HCT116 (cell line): ENCODE measurements at regions not wholly inside any gene's neighbourhood (a gene's known extent, or its start where the extent isn't known, plus 50 kb on each side); places are given as distances from the start of the nearest gene placed in this dataset.

ENCODE experiments used
- ATAC-seq: fragments of 200-7000 bp; cut with Tn5 transposase; 2 replicates; pipeline ENCODE4 v1.9.1; 2020; ENCODE audit warnings: mild to moderate bottlenecking, moderate library complexity
- BruUV-seq: library from RNA; stranded (reverse); fragments of 400-500 nt; replicated peaks from 2 replicates; lab custom pipeline; 2021; lab: Mats Ljungman, UMichigan
- CTCF ChIA-PET: fragments of 300-600 bp; sonication (Branson Sonifier 250); formaldehyde crosslinking; loops from one replicate; lab custom pipeline; 2021; ENCODE audit warnings: antibody characterized with exemption; lab: Charles Lee
- POLR2A ChIA-PET: fragments of 300-600, 350-600 bp; sonication (Branson Sonifier 250); formaldehyde crosslinking; loops from one replicate; lab custom pipeline; 2021; ENCODE audit warnings: antibody characterized with exemption; lab: Charles Lee
- RAD21 ChIA-PET, 2 experiments: fragments of 300-600 bp; sonication (Branson Sonifier 250); formaldehyde crosslinking; loops; one replicate each; lab custom pipeline; 2023; ENCODE audit warnings: low total read pairs in 2 of 2; ENCODE audit not compliant: uncharacterized antibody in 2 of 2, unreplicated experiment in 2 of 2, low non-redundant PET in 1 of 2; lab: Charles Lee
- DNase-seq: peaks from one replicate; pipeline ENCODE4 v3.0.0-alpha.2; 2010; ENCODE audit warnings: low read depth, low spot score
- H2AFZ ChIP-seq: fragments of 200-600 bp; shearing (Covaris generic), sonication (generic); 2 replicates; pipeline ENCODE4 v1.6.1; 2017; ENCODE audit warnings: low read depth, mixed run types, mixed read lengths, antibody characterized with exemption, low read length; ENCODE audit not compliant: poor library complexity, severe bottlenecking
- H3K27ac ChIP-seq: 2 replicates; pipeline ENCODE4 v1.5.1; 2012; ENCODE audit warnings: low read depth, low read length
- H3K27me3 ChIP-seq: fragments of 200-600 bp; sonication (generic); 2 replicates; pipeline ENCODE4 v1.6.1; 2016; ENCODE audit warnings: mixed run types, low read length, mixed read lengths; ENCODE audit not compliant: insufficient read depth
- H3K36me3 ChIP-seq, 2 experiments: fragments of 200-500 bp in 1 of 2; fragments of 200-600 bp in 1 of 2; sonication (Bioruptor generic) in 1 of 2; sonication (generic) in 1 of 2; 2 replicates each; pipeline versions ENCODE4 v1.5.1 to v1.6.1; 2014 to 2016; ENCODE audit warnings: low read length in 2 of 2, inconsistent platforms in 1 of 2, mixed read lengths in 1 of 2, mixed run types in 1 of 2; ENCODE audit not compliant: insufficient read depth in 2 of 2, control insufficient read depth in 1 of 2
- H3K4me1 ChIP-seq, 2 experiments: fragments of 200-600 bp in 1 of 2; sonication (generic) in 1 of 2; 2 replicates each; pipeline versions ENCODE4 v1.5.1 to v1.6.1; 2012 to 2017; ENCODE audit warnings: low read length in 2 of 2, inconsistent platforms in 1 of 2, mild to moderate bottlenecking in 1 of 2, mixed read lengths in 1 of 2, mixed run types in 1 of 2, moderate library complexity in 1 of 2; ENCODE audit not compliant: insufficient read depth in 2 of 2, control insufficient read depth in 1 of 2
- H3K4me2 ChIP-seq: fragments of 200-600 bp; sonication (generic); 2 replicates; pipeline ENCODE4 v1.6.1; 2017; ENCODE audit warnings: mixed run types, low read length, mixed read lengths
- H3K4me3 ChIP-seq, 2 experiments: fragments of 200-600 bp in 1 of 2; sonication (generic) in 1 of 2; replicated peaks in 1 of 2; 2 replicates each; pipeline ENCODE4 v1.5.1; 2011 to 2016; ENCODE audit warnings: low read length in 2 of 2, control low read depth in 1 of 2, low read depth in 1 of 2, mild to moderate bottlenecking in 1 of 2, mixed read lengths in 1 of 2, mixed run types in 1 of 2
- H3K79me2 ChIP-seq: fragments of 200-600 bp; sonication (generic); 2 replicates; pipeline ENCODE4 v1.6.1; 2017; ENCODE audit warnings: mild to moderate bottlenecking, mixed run types, low read length, moderate library complexity, mixed read lengths; ENCODE audit not compliant: insufficient read depth
- H3K9ac ChIP-seq: fragments of 200-600 bp; sonication (generic); 2 replicates; pipeline ENCODE4 v1.6.1; 2016; ENCODE audit warnings: low read length, mixed read lengths
- H3K9me2 ChIP-seq: fragments of 200-600 bp; sonication (generic), shearing (Covaris generic); 2 replicates; pipeline ENCODE4 v1.6.1; 2017; ENCODE audit warnings: mixed run types, mild to moderate bottlenecking, moderate library complexity; ENCODE audit not compliant: insufficient read depth
- H3K9me3 ChIP-seq, 2 experiments: fragments of 200-500 bp in 1 of 2; fragments of 200-600 bp in 1 of 2; sonication (Bioruptor generic) in 1 of 2; sonication (generic) in 1 of 2; 2 replicates each; pipeline ENCODE4 v1.6.1; 2014 to 2017; ENCODE audit warnings: low read length in 2 of 2, mixed read lengths in 2 of 2, inconsistent platforms in 1 of 2, low read depth in 1 of 2, mild to moderate bottlenecking in 1 of 2, mixed run types in 1 of 2, moderate library complexity in 1 of 2; ENCODE audit not compliant: control insufficient read depth in 1 of 2, insufficient read depth in 1 of 2
- H4K20me1 ChIP-seq: fragments of 200-600 bp; sonication (generic), shearing (Covaris generic); 2 replicates; pipeline ENCODE4 v1.6.1; 2017; ENCODE audit warnings: mixed run types, mild to moderate bottlenecking, moderate library complexity; ENCODE audit not compliant: insufficient read depth
- ATF3 ChIP-seq: IDR thresholded peaks from 2 replicates; pipeline ENCODE4 v1.6.1; 2012
- CEBPB ChIP-seq: IDR thresholded peaks from 2 replicates; pipeline ENCODE4 v1.6.1; 2012; ENCODE audit warnings: low read depth
- EZH2 ChIP-seq: fragments of 200-600 bp; sonication (generic); IDR thresholded peaks from 2 replicates; pipeline ENCODE4 v1.6.1; 2017; ENCODE audit warnings: antibody characterized with exemption, mixed run types
- EZH2phosphoT487 ChIP-seq: fragments of 200-600 bp; IDR thresholded peaks from 2 replicates; pipeline ENCODE4 v1.6.1; 2018; ENCODE audit warnings: antibody characterized with exemption, borderline replicate concordance
- JUND ChIP-seq: IDR thresholded peaks from 2 replicates; pipeline ENCODE4 v1.6.1; 2012
- MAX ChIP-seq: IDR thresholded peaks from 2 replicates; pipeline ENCODE4 v1.6.1; 2012
- POLR2A ChIP-seq: IDR thresholded peaks from 2 replicates; pipeline ENCODE4 v1.7.0; 2011; ENCODE audit warnings: borderline replicate concordance; ENCODE audit not compliant: insufficient read depth, insufficient read length; ENCODE audit errors: extremely low read depth
- REST ChIP-seq: IDR thresholded peaks from 2 replicates; pipeline ENCODE4 v1.6.1; 2012; ENCODE audit warnings: low read depth
- SP1 ChIP-seq: IDR thresholded peaks from 2 replicates; pipeline ENCODE4 v1.6.1; 2012; ENCODE audit warnings: low read depth
- SRF ChIP-seq: IDR thresholded peaks from 2 replicates; pipeline ENCODE4 v1.6.1; 2012; ENCODE audit warnings: low read depth
- TCF7L2 ChIP-seq: IDR thresholded peaks from 2 replicates; pipeline ENCODE4 v1.7.0; 2011; ENCODE audit warnings: borderline replicate concordance, inconsistent platforms; ENCODE audit not compliant: insufficient read depth, insufficient read length; ENCODE audit errors: extremely low read depth
- YY1 ChIP-seq: IDR thresholded peaks from 2 replicates; pipeline ENCODE4 v1.6.1; 2011; ENCODE audit warnings: low read length, low read depth, moderate library complexity, mild to moderate bottlenecking; ENCODE audit not compliant: insufficient replicate concordance; ENCODE audit errors: extremely low read depth
- ZFX ChIP-seq: fragments of 450-650 bp; IDR thresholded peaks from 2 replicates; pipeline ENCODE4 v1.6.1; 2017
- ZNF274 ChIP-seq: fragments of 200-500 bp; sonication (Bioruptor generic); IDR thresholded peaks from 2 replicates; pipeline ENCODE4 v1.6.1; 2014; ENCODE audit warnings: mild to moderate bottlenecking, low read depth, low read length, inconsistent platforms
- intact Hi-C: fragments of 100-400 bp; cut with micrococcal nuclease; formaldehyde crosslinking; loops from 2 replicates; pipeline ENCODE4 v1.10.0; 2022
- TF ChIP-seq, protein P1 (sequence below): IDR thresholded peaks from 2 replicates; pipeline ENCODE4 v1.6.1; 2011; ENCODE audit warnings: mild to moderate bottlenecking, low read length, moderate library complexity; ENCODE audit not compliant: insufficient replicate concordance; ENCODE audit errors: extremely low read depth

DNA sequence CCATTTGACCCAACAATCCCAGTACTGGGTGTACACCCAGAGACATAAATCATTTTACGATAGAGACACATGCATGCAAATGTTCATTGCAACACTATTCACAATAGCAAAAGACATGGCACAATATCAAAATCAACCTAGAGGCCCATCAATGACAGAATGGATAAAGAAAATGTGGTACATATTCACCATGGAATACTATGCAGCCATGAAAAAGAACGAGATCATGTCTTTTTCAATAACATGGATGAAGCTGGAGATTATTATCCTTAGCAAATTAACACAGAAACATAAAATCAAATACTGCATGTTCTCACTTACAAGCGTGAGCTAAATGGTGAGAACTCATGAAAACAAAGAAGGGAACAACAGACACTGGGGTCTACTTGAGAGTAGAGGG lies 249.1 kb downstream of the RASSF9 start:
- H3K9me3 ChIP-seq, result no peaks in the 10 kb centered on the region
- no peak for DNase-seq
- ChIA-PET RAD21 (no interaction called here), CTCF (no interaction called here), POLR2A (no interaction called here)
- H4K20me1 ChIP-seq, result no peaks in the 10 kb centered on the region
- no peak overlapping the region for H3K9ac ChIP-seq
- H3K4me3 ChIP-seq, result no peak overlapping the region
- H3K36me3 ChIP-seq, result no peaks in the 10 kb centered on the region
- H3K4me2 ChIP-seq, result no peak overlapping the region
- no peak overlapping the region for H2AFZ ChIP-seq
- H3K4me1 ChIP-seq, result no peaks in the 10 kb centered on the region
- no peaks in the 10 kb centered on the region for H3K9me2 ChIP-seq
- no peaks in the 10 kb centered on the region for H3K79me2 ChIP-seq
- TF ChIP-seq YY1 (no peak), JUND (no peak), ZFX (no peak), CEBPB (no peak), POLR2A (no peak), EZH2phosphoT487 (no peak), TCF7L2 (no peak), ATF3 (no peak)
- TF ChIP-seq, all 23 proteins: peak for 0
- no peak for ATAC-seq
- Histone ChIP-seq H3K27ac (no peak overlapping the region), H3K27me3 (no peaks in the 10 kb centered on the region)
- no TSS peak for BruUV-seq
- intact Hi-C loops, result no loop called here

DNA sequence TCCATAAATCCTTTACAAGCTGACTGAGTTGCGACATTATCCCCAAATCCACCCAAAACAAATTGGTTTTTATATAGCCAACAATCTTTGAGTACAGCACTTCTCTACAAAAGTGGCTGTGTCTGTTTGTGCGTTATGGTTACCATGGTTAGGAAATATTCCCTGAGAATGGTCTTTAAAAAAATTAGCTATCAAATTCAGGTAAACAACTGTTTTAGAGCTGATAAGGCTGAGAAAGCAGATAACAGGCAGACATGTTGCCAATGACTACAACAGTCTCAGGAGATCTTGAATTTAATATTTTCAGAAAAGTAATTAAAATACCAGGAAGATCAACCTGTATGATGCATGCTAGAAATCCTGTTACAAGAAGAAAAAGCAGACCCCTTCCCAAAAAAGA lies 248.0 kb downstream of the RASSF9 start:
- ChIA-PET RAD21 (no interaction called here), POLR2A (no interaction called here)
- Histone ChIP-seq H3K9ac (no peak overlapping the region), H3K27me3 (no peaks in the 10 kb centered on the region), H3K4me1 (no peaks in the 10 kb centered on the region), H4K20me1 (no peaks in the 10 kb centered on the region), H2AFZ (no peak overlapping the region)
- no peak for DNase-seq
- TF ChIP-seq SP1, result no peak
- TF ChIP-seq REST, result no peak
- no peak for TF ChIP-seq SRF
- TF ChIP-seq MAX, result no peak
- TF ChIP-seq ZFX, result no peak
- no peak for TF ChIP-seq ATF3
- no peak for TF ChIP-seq EZH2
- no peak for TF ChIP-seq ZNF274
- TF ChIP-seq, protein P1, sequence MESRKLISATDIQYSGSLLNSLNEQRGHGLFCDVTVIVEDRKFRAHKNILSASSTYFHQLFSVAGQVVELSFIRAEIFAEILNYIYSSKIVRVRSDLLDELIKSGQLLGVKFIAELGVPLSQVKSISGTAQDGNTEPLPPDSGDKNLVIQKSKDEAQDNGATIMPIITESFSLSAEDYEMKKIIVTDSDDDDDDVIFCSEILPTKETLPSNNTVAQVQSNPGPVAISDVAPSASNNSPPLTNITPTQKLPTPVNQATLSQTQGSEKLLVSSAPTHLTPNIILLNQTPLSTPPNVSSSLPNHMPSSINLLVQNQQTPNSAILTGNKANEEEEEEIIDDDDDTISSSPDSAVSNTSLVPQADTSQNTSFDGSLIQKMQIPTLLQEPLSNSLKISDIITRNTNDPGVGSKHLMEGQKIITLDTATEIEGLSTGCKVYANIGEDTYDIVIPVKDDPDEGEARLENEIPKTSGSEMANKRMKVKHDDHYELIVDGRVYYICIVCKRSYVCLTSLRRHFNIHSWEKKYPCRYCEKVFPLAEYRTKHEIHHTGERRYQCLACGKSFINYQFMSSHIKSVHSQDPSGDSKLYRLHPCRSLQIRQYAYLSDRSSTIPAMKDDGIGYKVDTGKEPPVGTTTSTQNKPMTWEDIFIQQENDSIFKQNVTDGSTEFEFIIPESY, result no peak
- TF ChIP-seq, all 23 proteins: peak for 0
- no peak overlapping the region for H3K4me2 ChIP-seq
- BruUV-seq, result no TSS peak
- H3K27ac ChIP-seq, result no peak overlapping the region
- no peaks in the 10 kb centered on the region for H3K36me3 ChIP-seq
- CTCF ChIA-PET, result interaction anchor here (1.0 kb wide), 1 partner anchor 12 kb away, joined by 3 read pairs; no protein-coding TSS in a partner anchor
- no peaks in the 10 kb centered on the region for H3K9me3 ChIP-seq
- H3K4me3 ChIP-seq, result no peak overlapping the region
- intact Hi-C loops, result no loop called here
- ATAC-seq, result no peak
- no peaks in the 10 kb centered on the region for H3K9me2 ChIP-seq
- H3K79me2 ChIP-seq, result no peaks in the 10 kb centered on the region
